MG63 (cell line): ENCODE measurements at regions not wholly inside any gene's neighbourhood (a gene's known extent, or its start where the extent isn't known, plus 50 kb on each side); places are given as distances from the start of the nearest gene placed in this dataset.

ENCODE experiments used
- DNase-seq: peaks from one replicate; pipeline ENCODE4 v3.0.0-alpha.2; 2020
- H3K27me3 ChIP-seq: fragments of 250-450 bp; sonication (Bioruptor Pico); 2 replicates; pipeline ENCODE4 v1.5.1; 2020; ENCODE audit warnings: mild to moderate bottlenecking, moderate library complexity
- H3K36me3 ChIP-seq: fragments of 250-450 bp; sonication (Bioruptor Pico); 2 replicates; pipeline ENCODE4 v1.5.1; 2020; ENCODE audit warnings: mild to moderate bottlenecking, moderate library complexity
- H3K4me3 ChIP-seq: fragments of 250-450 bp; sonication (Bioruptor Pico); 2 replicates; pipeline ENCODE4 v1.5.1; 2020; ENCODE audit warnings: mild to moderate bottlenecking, moderate library complexity
- H3K9me3 ChIP-seq: fragments of 250-450 bp; sonication (Bioruptor Pico); 2 replicates; pipeline ENCODE4 v1.5.1; 2020; ENCODE audit warnings: mild to moderate bottlenecking, moderate library complexity

- no peaks in the 10 kb centered on the region for H3K36me3 ChIP-seq
- no peaks in the 10 kb centered on the region; the same call in 1 of the 2 replicates for H3K27me3 ChIP-seq
- H3K9me3 ChIP-seq: no peaks in the 10 kb centered on the region
- H3K4me3 ChIP-seq: no peak overlapping the region
- no peak for DNase-seq
Observed at GRCh38 chr3:69602112-69602511, 137.2 kb upstream of the MITF start.

- Histone ChIP-seq H3K36me3 (no peaks in the 10 kb centered on the region), H3K9me3 (no peaks in the 10 kb centered on the region), H3K4me3 (no peak overlapping the region), H3K27me3 (no peaks in the 10 kb centered on the region)
- DNase-seq: no peak
Observed at GRCh38 chr3:69594286-69594685, 145.0 kb upstream of the MITF start.

GRCh38 chr3:69591164-69591736 lies 148.0 kb upstream of the MITF start:
- no peaks in the 10 kb centered on the region for H3K27me3 ChIP-seq
- H3K4me3 ChIP-seq: no peak overlapping the region
- no peak for DNase-seq
- H3K9me3 ChIP-seq: peaks cover 3% of the 10 kb centered on the region
- no peaks in the 10 kb centered on the region for H3K36me3 ChIP-seq

GRCh38 chr3:69590111-69590510 lies 149.2 kb upstream of the MITF start:
- H3K27me3 ChIP-seq: no peaks in the 10 kb centered on the region
- peaks cover 3% of the 10 kb centered on the region for H3K9me3 ChIP-seq
- no peak overlapping the region for H3K4me3 ChIP-seq
- no peaks in the 10 kb centered on the region for H3K36me3 ChIP-seq
- DNase-seq: no peak

GRCh38 chr3:69588170-69588569 lies 151.1 kb upstream of the MITF start:
- no peaks in the 10 kb centered on the region for H3K27me3 ChIP-seq
- DNase-seq: no peak
- H3K36me3 ChIP-seq: no peaks in the 10 kb centered on the region
- H3K9me3 ChIP-seq: peaks cover 3% of the 10 kb centered on the region
- H3K4me3 ChIP-seq: no peak overlapping the region

- Histone ChIP-seq H3K9me3 (peaks cover 3% of the 10 kb centered on the region), H3K4me3 (no peak overlapping the region), H3K36me3 (no peaks in the 10 kb centered on the region), H3K27me3 (no peaks in the 10 kb centered on the region)
- DNase-seq: no peak
Observed at GRCh38 chr3:69585472-69585871, 153.8 kb upstream of the MITF start.

GRCh38 chr3:69582044-69582443 lies 157.2 kb upstream of the MITF start:
- H3K36me3 ChIP-seq: no peaks in the 10 kb centered on the region
- peaks cover 2% of the 10 kb centered on the region for H3K9me3 ChIP-seq
- no peak for DNase-seq
- no peaks in the 10 kb centered on the region; the same call in 1 of the 2 replicates for H3K27me3 ChIP-seq
- no peak overlapping the region for H3K4me3 ChIP-seq

GRCh38 chr3:69579306-69580041 lies 159.8 kb upstream of the MITF start:
- DNase-seq: no peak
- Histone ChIP-seq H3K27me3 (no peaks in the 10 kb centered on the region; the same call in 1 of the 2 replicates), H3K4me3 (no peak overlapping the region), H3K9me3 (no peaks in the 10 kb centered on the region), H3K36me3 (no peaks in the 10 kb centered on the region)

GRCh38 chr3:69569520-69569919 lies 169.7 kb upstream of the MITF start:
- H3K4me3 ChIP-seq: no peak overlapping the region
- DNase-seq: no peak
- no peaks in the 10 kb centered on the region for H3K36me3 ChIP-seq
- H3K9me3 ChIP-seq: no peaks in the 10 kb centered on the region
- H3K27me3 ChIP-seq: no peaks in the 10 kb centered on the region

GRCh38 chr3:69568951-69569350 lies 170.3 kb upstream of the MITF start:
- no peak for DNase-seq
- no peak overlapping the region for H3K4me3 ChIP-seq
- no peaks in the 10 kb centered on the region for H3K9me3 ChIP-seq
- no peaks in the 10 kb centered on the region for H3K36me3 ChIP-seq
- H3K27me3 ChIP-seq: no peaks in the 10 kb centered on the region

- DNase-seq: no peak
- no peaks in the 10 kb centered on the region for H3K9me3 ChIP-seq
- H3K36me3 ChIP-seq: no peaks in the 10 kb centered on the region
- H3K27me3 ChIP-seq: no peaks in the 10 kb centered on the region
- no peak overlapping the region for H3K4me3 ChIP-seq
Observed at GRCh38 chr3:69568458-69568857, 170.8 kb upstream of the MITF start.

GRCh38 chr3:69567710-69568052 lies 171.6 kb upstream of the MITF start:
- no peak for DNase-seq
- H3K27me3 ChIP-seq: no peaks in the 10 kb centered on the region
- H3K36me3 ChIP-seq: no peaks in the 10 kb centered on the region
- no peaks in the 10 kb centered on the region for H3K9me3 ChIP-seq
- no peak overlapping the region for H3K4me3 ChIP-seq

- Histone ChIP-seq H3K9me3 (no peaks in the 10 kb centered on the region), H3K4me3 (no peak overlapping the region), H3K27me3 (no peaks in the 10 kb centered on the region), H3K36me3 (no peaks in the 10 kb centered on the region)
- DNase-seq: no peak
Observed at GRCh38 chr3:69567023-69567709, 172.1 kb upstream of the MITF start.

GRCh38 chr3:69566275-69566674 lies 173.0 kb upstream of the MITF start:
- Histone ChIP-seq H3K36me3 (no peaks in the 10 kb centered on the region), H3K27me3 (no peaks in the 10 kb centered on the region), H3K9me3 (no peaks in the 10 kb centered on the region), H3K4me3 (no peak overlapping the region)
- DNase-seq: no peak

GRCh38 chr3:69565316-69565715 lies 173.9 kb upstream of the MITF start:
- DNase-seq: no peak
- Histone ChIP-seq H3K27me3 (no peaks in the 10 kb centered on the region), H3K36me3 (no peaks in the 10 kb centered on the region), H3K4me3 (no peak overlapping the region), H3K9me3 (no peaks in the 10 kb centered on the region)

GRCh38 chr3:69563981-69564380 lies 175.3 kb upstream of the MITF start:
- Histone ChIP-seq H3K4me3 (no peak overlapping the region), H3K36me3 (no peaks in the 10 kb centered on the region), H3K9me3 (no peaks in the 10 kb centered on the region), H3K27me3 (no peaks in the 10 kb centered on the region)
- DNase-seq: no peak

GRCh38 chr3:69563151-69563550 lies 176.1 kb upstream of the MITF start:
- DNase-seq: no peak
- H3K4me3 ChIP-seq: no peak overlapping the region
- H3K36me3 ChIP-seq: no peaks in the 10 kb centered on the region
- no peaks in the 10 kb centered on the region for H3K9me3 ChIP-seq
- no peaks in the 10 kb centered on the region for H3K27me3 ChIP-seq

- Histone ChIP-seq H3K9me3 (no peaks in the 10 kb centered on the region), H3K36me3 (no peaks in the 10 kb centered on the region), H3K27me3 (no peaks in the 10 kb centered on the region), H3K4me3 (no peak overlapping the region)
- DNase-seq: no peak
Observed at GRCh38 chr3:69562020-69562419, 176.1 kb upstream of the FRMD4B start.
